Stimulated activated CD8-positive, alpha-beta memory T cell treated with anti-CD3 and anti-CD28 coated beads, Interleukin-7, amount 100 ng/mL, for 1 hour (primary cell): ENCODE measurements at regions not wholly inside any gene's neighbourhood (a gene's known extent, or its start where the extent isn't known, plus 50 kb on each side); places are given as distances from the start of the nearest gene placed in this dataset.

Source experiments
- DNase-seq, 2 donors: peaks; one replicate each; pipeline ENCODE4 v3.0.0-alpha.2; 2020; ENCODE audit warnings: low read depth in 2 of 2

- DNase-seq = no peak
Measured at GRCh38 chr10:43820663-43821062, 172.0 kb upstream of the ZNF32 start.

DNA sequence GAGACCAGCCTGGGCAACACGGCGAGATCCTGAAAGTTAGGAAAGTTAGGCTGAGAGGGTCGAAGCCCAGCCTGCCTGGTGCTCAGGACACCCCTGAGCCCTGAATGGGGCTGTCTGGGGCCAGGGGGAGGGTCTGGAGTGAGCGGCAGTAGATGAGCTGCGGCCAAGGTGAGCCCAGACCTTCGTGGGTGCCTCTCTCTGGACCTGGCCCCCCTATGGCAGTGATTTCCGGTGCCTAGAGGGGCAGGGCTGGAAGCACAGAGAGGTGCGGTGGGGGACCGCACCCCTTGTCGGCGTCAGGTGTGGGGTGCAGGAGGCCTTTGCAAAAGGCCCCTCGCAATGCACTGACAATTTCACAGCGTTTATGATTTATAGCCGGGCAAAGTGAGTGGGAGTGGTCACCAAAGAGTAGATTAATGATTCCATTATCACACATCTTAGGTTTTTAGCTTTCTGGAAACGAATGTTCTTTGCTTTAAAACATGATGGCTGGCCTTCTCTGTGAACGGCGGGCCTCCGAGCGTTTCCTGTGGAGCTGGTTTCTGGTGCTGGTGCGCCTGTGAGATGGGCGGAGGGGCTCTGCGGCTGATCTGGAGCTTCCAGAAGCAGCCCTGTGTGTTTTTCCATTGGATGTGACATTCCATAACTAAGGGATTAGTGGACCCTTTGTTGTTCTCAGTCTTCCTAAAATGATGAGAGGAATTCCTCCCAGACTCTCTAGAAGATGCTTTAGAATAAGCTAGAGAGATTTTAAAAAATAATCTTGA, 171.0 kb upstream of the ZNF32 start:
- DNase-seq = no peak

GRCh38 chr10:43818687-43819086, 170.0 kb upstream of the ZNF32 start:
- DNase-seq = no peak

DNA sequence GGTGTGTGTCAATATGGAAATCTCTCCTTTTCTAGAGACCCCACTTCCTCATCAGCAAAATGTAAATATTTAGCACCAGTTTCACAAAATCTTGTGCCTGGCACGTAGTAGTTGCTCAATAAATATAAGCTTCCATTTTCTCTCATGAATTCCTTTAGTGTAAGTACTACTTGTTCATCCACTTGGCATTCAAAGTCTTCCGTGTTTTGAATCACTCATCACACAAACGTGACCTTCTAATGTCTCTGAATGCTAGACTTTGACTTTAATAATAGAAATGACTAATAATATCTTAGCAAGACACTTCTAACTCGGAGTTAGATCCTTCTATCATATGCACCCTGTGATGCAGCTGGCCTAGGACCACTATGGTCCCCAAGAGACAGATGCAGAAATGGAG, 168.7 kb upstream of the ZNF32 start:
- DNase-seq = no peak

- peak; percentile 51 to 52 for DNase-seq
Measured at GRCh38 chr10:43816351-43817321, 168.0 kb upstream of the ZNF32 start.

GRCh38 chr10:43815181-43815885, 166.7 kb upstream of the ZNF32 start:
- DNase-seq = no peak

GRCh38 chr10:43814663-43815062, 166.0 kb upstream of the ZNF32 start:
- DNase-seq = no peak

GRCh38 chr10:43811871-43812270, 163.2 kb upstream of the ZNF32 start:
- DNase-seq = no peak

- DNase-seq = no peak
Measured at GRCh38 chr10:43809211-43809930, 160.7 kb upstream of the ZNF32 start.

DNA sequence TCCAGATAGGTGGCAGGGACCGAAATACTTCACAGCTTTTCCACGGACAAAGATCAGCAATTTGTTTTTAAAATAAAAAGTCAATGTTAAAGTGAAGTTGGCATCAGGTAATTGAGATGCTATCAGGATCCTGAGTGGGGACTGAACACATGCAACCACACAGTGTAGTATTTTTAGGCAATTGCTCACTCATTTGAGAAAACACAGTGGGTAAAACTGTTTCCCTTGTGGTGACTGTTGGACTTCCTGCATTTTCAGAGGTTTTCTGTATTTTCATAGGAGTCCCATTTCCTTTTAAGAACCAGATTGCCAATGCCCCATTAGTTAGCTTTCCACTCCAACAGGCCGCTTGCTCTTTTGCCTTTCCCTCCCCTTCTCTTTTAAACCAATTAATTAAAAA, 159.5 kb upstream of the ZNF32 start:
- no peak for DNase-seq

GRCh38 chr10:43806831-43807640, 158.4 kb upstream of the ZNF32 start:
- DNase-seq = no peak

DNA sequence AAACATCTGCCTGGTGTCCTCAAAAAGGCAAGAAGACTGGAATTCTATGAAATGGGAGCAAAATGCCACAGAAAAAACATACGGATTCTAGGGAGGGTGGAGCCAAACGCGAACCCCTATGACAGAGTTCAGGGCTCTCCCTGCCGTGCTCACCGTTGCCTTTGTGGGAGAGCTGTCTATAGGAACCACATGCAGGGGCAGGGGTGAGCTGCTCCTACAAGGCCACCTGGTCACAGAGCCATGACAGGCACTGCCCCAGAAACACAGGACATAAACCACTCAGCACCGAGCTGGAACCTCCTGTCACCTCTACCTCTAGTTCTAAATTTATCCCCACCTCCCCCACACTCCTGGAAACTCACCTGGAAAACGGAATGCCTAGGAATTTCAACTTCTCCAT, 155.1 kb upstream of the ZNF32 start:
- no peak for DNase-seq

DNA sequence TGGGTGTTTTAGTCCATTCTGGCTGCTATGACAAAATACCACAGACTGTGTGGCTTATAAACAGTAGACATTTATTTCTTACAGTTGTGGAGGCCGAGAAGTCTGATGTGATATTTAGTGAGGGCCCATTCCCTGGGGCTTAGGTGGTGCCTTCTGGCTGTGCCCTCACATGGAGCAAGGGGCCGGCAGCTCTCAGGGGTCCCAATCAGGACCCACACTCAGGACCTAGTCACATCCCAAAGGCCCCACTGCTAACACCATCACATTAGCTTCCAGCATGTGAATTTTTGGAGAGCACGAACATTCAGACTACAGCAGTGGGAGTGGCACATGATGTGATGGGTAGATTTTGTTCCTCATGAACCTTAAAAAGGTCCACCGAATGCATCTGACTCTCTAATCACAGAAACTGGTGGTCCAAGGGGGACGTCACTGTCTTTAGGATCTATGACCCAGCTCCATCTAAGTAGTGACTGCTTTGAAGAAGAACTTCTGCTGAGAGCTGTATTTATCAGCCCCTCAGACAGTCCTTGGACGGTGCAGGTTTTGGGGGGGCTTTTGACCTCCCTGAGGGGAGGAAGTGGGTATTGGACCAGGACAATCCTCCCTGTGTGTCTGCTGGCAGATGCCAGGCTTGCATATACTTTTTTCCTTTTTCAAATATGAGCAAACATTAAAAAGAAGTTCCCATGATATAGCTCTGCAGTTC, 154.5 kb upstream of the ZNF32 start:
- no peak for DNase-seq

- DNase-seq = no peak
Measured at GRCh38 chr10:43801626-43802025, 152.9 kb upstream of the ZNF32 start.

- DNase-seq = no peak
Measured at GRCh38 chr10:43801140-43801539, 152.5 kb upstream of the ZNF32 start.

GRCh38 chr10:43796781-43797180, 148.1 kb upstream of the ZNF32 start:
- no peak for DNase-seq

DNA sequence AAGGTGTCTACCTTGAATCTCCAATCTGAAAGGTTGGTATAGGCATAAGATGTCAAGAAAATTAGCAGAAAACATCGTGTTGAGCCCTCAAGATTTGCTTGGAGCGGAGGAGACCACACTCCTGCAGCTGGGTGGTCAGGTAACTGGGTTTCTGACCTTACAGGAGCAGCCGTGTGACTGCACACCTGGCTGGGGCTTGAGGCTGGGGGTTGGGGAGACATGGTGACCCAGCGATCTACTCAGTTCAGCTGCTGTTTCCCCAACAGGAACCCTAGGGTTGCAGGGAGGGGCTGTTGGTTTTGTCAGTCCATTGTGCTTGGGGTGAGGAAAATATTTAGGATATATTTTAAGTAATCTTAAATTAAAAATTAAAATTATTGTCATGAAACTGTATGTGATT, 147.0 kb upstream of the ZNF32 start:
- no peak for DNase-seq

DNA sequence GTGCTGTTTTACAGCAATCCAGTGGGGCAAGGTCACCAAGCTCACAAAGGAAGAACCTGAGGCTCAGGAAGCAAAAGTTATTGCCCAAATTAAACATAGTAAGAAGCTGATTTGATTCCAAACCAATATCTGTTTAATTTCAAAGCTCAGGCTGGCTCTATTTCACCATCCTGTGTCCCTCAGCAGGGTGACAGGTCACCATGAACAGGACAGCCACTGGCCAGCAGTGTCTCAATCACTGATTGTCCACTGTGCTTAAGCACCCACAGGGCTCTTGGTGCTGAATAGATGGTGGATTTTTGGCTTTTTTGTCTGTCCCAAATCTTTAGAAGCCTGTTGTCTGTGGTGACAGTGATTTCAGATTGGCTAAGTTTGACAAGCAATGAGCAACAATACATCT, 146.4 kb upstream of the ZNF32 start:
- no peak for DNase-seq

DNA sequence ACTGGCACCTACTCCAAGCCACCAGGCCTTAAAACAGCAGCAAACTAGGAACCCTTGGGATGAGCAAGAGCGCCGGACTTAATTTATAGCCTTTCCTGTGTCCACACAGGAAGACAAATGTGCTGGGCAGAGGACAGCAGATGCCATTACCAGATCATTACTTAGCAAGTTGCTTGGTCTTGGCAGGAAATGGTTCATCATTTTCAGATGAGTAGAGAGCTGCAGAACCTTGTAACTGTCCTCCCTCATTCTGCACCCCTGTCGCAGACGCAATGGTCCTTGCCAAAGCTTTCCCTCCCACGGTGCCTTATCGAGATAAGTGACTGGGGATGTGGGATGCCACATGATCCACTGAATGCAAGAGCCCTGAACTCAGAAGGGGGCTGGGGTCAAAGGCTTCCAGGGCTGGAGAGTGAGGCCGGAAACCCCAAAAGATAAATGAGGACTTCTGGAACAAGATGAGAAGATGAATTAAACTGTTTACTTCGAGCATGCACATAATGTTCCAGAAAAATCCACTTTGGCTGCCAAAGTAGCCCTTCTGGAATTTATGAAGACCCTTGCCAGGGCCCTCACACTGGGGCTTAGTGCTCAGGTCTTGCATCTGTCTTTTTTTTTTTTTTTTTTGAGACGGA, 145.6 kb upstream of the ZNF32 start:
- DNase-seq = no peak

DNA sequence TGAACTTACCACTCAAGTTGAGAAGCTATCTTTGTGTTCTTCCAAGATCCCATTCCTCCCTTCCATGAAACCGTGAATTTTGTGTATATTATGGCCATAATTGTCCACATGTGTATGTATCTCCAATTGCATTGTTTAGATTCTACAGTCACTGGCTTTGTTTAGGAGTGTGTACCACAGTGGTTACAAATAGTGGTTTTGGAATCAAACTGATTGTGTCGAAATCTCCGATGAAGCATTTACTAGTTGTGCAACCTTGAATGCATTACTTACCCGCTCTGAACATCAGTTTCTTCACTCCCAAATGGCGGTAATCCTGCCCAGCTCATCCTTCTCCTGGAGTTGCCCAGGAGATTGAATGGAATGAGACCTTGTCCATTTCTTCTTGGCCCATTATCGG, 145.0 kb upstream of the ZNF32 start:
- no peak for DNase-seq
